GM13977 (cell line): ENCODE measurements at regions not wholly inside any gene's neighbourhood (a gene's known extent, or its start where the extent isn't known, plus 50 kb on each side); places are given as distances from the start of the nearest gene placed in this dataset.

Source experiments
- DNase-seq: peaks from one replicate; pipeline ENCODE4 v3.0.0; 2012; ENCODE audit warnings: low spot score
- CTCF ChIP-seq: IDR thresholded peaks from 2 replicates; pipeline ENCODE4 v1.5.1; 2012; ENCODE audit warnings: mild to moderate bottlenecking, control low read depth; ENCODE audit not compliant: insufficient read depth; ENCODE audit errors: extremely low read depth, missing control alignments
- in situ Hi-C: fragments of 300-500 bp; cut with MboI; formaldehyde crosslinking; loops from one replicate; pipeline ENCODE4 v1.12.0; 2022; ENCODE audit warnings: low sequenced_read_pairs, low pct_unique_long_range_greater_than_20kb, mixed read lengths, inconsistent platforms; ENCODE audit not compliant: unreplicated experiment

DNA sequence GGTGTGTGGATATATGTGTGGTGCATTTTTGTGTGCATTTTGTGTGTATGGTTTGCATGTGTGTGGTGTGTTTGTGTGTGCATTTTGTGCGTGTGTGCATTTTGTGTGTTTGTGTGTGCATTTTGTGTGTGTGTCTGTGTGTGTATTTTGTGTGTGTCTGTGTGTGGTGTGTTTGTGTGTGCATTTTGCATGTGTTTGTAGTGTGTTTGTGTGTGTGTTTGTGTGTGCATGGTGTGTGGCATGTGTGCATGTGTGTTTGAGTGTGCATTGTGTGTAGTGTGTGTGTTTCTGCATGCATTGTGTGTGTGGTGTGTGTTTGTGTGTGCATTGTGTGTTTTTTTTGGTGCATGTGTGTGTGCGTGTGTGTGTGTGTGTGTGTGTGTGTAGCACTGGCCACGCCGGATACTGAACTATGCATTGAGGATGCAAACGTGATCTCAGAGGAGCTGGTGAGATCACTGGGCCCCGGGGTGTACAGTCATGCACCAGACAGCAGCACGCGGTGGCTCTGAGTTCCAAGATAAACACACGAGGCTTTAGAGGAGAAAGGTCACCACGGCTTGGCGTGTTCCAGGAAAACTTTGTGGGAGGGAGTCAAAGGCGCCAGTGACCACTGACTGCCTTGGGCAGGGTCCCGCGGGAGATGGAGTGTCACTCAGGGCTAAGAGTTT, 106.6 kb upstream of the SHH start:
- no peak for TF ChIP-seq CTCF
- no peak for DNase-seq
- in situ Hi-C loops: no loop called here

GRCh38 chr7:155917836-155918430, 105.7 kb upstream of the SHH start:
- no peak for TF ChIP-seq CTCF
- in situ Hi-C loops: no loop called here
- no peak for DNase-seq

DNA sequence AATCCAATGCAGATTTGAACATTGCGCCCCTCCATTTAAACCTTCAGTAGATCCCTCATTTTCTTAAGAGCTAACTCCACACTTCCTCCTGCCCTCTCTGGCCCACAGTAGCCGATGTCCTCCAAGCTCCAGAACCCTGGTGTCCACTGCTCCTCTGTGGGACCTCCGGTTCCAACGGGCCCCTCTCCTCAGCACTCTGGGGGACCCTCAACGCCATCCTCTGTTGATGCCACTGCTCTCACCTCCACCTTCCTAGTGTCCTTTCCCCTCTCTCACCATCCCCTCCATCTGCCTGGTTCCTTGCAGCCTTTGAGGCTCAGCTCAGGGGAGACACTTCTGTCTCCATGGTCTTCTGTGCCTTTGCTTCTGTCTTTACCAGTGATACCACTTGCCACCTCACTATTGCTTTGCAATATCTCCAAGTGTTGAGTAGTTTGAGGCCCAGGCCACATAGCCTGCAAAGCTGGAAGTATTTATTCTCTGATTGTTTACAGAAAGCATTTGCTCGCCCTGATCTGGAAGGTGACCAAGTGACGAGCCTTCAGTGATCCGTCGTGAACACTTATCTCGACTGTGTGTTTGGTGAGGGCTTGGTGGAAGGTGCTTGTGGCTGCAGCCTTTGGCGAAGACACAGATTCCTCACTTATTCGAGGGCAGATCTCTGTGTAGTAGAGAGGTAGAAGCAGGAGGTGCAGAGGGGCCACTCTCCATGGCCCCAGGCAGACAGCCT, 104.8 kb upstream of the SHH start:
- in situ Hi-C loops: no loop called here
- no peak for DNase-seq
- no peak for TF ChIP-seq CTCF

DNA sequence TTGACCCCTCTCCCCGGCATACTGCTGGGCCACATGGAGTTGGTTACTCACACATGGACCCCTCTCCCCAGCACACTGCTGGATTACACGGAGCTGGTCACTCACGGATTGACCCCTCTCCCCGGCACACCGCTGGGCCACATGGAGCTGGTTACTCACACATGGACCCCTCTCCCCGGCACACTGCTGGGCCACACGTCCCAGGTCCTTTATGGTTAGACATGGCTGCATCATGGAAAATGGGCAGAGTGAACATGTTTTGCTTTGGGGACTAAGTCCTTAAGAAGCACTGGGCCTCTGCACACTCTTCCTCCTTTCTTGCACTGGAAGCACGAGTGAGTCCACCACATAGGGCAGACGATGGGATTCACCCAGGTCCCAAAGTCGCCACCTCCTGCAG, 102.1 kb upstream of the SHH start:
- no peak for DNase-seq
- in situ Hi-C loops: no loop called here
- no peak for TF ChIP-seq CTCF

DNA sequence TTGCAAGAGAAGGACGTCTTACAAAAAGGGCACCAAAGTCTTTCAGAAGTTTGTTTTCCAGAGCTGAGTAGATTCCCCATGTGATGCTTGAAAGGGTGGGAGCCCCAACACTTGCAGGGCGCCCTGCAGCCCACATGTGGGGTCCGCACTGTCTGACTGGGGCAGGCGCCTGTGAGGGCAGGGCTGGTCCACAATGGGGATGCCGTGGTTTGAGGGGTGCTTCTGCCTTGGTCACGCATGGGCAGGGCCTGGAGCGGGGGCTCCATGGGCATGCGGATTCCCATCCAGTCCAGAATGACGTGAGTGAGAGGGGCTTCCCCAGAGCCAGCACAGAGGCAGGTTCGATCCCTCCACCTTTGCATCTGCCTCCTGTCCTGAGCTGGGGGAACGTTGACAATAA, 101.5 kb upstream of the SHH start:
- TF ChIP-seq CTCF: no peak
- no peak for DNase-seq
- in situ Hi-C loops: no loop called here

GRCh38 chr7:155913291-155913690, 101.0 kb upstream of the SHH start:
- in situ Hi-C loops: no loop called here
- TF ChIP-seq CTCF: no peak
- DNase-seq: no peak
